ENCODE measurements at regions not wholly inside any gene's neighbourhood (a gene's known extent, or its start where the extent isn't known, plus 50 kb on each side); places are given as distances from the start of the nearest gene placed in this dataset.

GRCh38 chr2:12623051-12623450 lies 93.7 kb upstream of the TRIB2 start:
- H3K27me3 ChIP-seq (ENCODE audit: insufficient read depth, low read length): no peaks in the 10 kb centered on the region
- no peaks in the 10 kb centered on the region for H3K36me3 ChIP-seq (ENCODE audit: control insufficient read depth in 1 of 2, insufficient read depth in 2 of 2, low read length in 2 of 2)
- H3K9me3 ChIP-seq (ENCODE audit: control insufficient read depth in 1 of 2, insufficient read depth in 1 of 2, low read depth in 1 of 2, low read length in 2 of 2): no peaks in the 10 kb centered on the region
- ChIA-PET CTCF (no interaction called here), POLR2A (no interaction called here), RAD21 (ENCODE audit: low non-redundant PET in 1 of 2, low total read pairs in 2 of 2, uncharacterized antibody in 2 of 2, unreplicated experiment in 2 of 2) (no interaction called here)
- no peak overlapping the region for H3K4me2 ChIP-seq (ENCODE audit: low read length)
- DNase-seq (ENCODE audit: low read depth, low spot score) (no peak), ATAC-seq (no peak)
- H2AFZ ChIP-seq (ENCODE audit: low read depth, low read length, poor library complexity, severe bottlenecking): no peak overlapping the region
- H3K27ac ChIP-seq (ENCODE audit: low read depth, low read length): no peak overlapping the region
- H3K9ac ChIP-seq (ENCODE audit: low read length): no peak overlapping the region
- intact Hi-C loops (cut with micrococcal nuclease): no loop called here
- H3K4me3 ChIP-seq (replicated peaks in 1 of 2; ENCODE audit: low read depth in 1 of 2, low read length in 2 of 2): no peak overlapping the region
- H3K9me2 ChIP-seq (ENCODE audit: insufficient read depth): no peaks in the 10 kb centered on the region
- BruUV-seq (replicated peaks): no TSS peak
- no peak for TF ChIP-seq TCF7L2 (IDR thresholded peaks at IDR 0.05; ENCODE audit: borderline replicate concordance, extremely low read depth, insufficient read depth, insufficient read length)
- TF ChIP-seq POLR2A (IDR thresholded peaks at IDR 0.05; ENCODE audit: borderline replicate concordance, extremely low read depth, insufficient read depth, insufficient read length): no peak
- no peak for TF ChIP-seq REST (IDR thresholded peaks at IDR 0.05; ENCODE audit: low read depth)
- TF ChIP-seq CBX3 (IDR thresholded peaks at IDR 0.05; ENCODE audit: low read depth): no peak
- TF ChIP-seq CEBPB (IDR thresholded peaks at IDR 0.05; ENCODE audit: low read depth): no peak
- TF ChIP-seq, protein P1, sequence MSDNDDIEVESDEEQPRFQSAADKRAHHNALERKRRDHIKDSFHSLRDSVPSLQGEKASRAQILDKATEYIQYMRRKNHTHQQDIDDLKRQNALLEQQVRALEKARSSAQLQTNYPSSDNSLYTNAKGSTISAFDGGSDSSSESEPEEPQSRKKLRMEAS (IDR thresholded peaks at IDR 0.05): no peak
- no peak for TF ChIP-seq SRF (IDR thresholded peaks at IDR 0.05; ENCODE audit: low read depth)
- no peak for TF ChIP-seq CTCF (IDR thresholded peaks at IDR 0.05 in 2 of 3, conservative IDR thresholded peaks at IDR 0.05 in 1 of 3; ENCODE audit: borderline replicate concordance in 1 of 3, insufficient read depth in 1 of 3, low read depth in 2 of 3, low read length in 2 of 3)
- TF ChIP-seq ZBTB33 (IDR thresholded peaks at IDR 0.05; ENCODE audit: extremely low read depth, insufficient replicate concordance, low read length): no peak
- no peak for TF ChIP-seq EGR1 (IDR thresholded peaks at IDR 0.05; ENCODE audit: low read depth)
- TF ChIP-seq ELF1 (IDR thresholded peaks at IDR 0.05; ENCODE audit: borderline replicate concordance, low read depth): no peak
- no peak for TF ChIP-seq ZFX (IDR thresholded peaks at IDR 0.05)
- no peak for TF ChIP-seq SP1 (IDR thresholded peaks at IDR 0.05; ENCODE audit: low read depth)
- no peak for TF ChIP-seq RAD21 (IDR thresholded peaks at IDR 0.05; ENCODE audit: low read depth)
- TF ChIP-seq JUND (IDR thresholded peaks at IDR 0.05): no peak
- TF ChIP-seq YY1 (IDR thresholded peaks at IDR 0.05; ENCODE audit: extremely low read depth, insufficient replicate concordance, low read depth, low read length): no peak
- no peaks in the 10 kb centered on the region for H3K79me2 ChIP-seq (ENCODE audit: insufficient read depth, low read length)
- no peaks in the 10 kb centered on the region for H3K4me1 ChIP-seq (ENCODE audit: control insufficient read depth in 1 of 2, insufficient read depth in 2 of 2, low read length in 2 of 2)
- no peaks in the 10 kb centered on the region for H4K20me1 ChIP-seq (ENCODE audit: insufficient read depth)
